A549 (cell line): ENCODE measurements at regions not wholly inside any gene's neighbourhood (a gene's known extent, or its start where the extent isn't known, plus 50 kb on each side); places are given as distances from the start of the nearest gene placed in this dataset.

Experiments
- ATAC-seq, 2 experiments: fragments of 200-7000 bp in 1 of 2; fragments of >200 bp in 1 of 2; cut with Nextera tagmentation in 1 of 2; cut with Tn5 transposase in 1 of 2; 3 replicates each; pipeline versions ENCODE4 v1.8.0 to v1.9.1; 2018 to 2020; ENCODE audit warnings: mild to moderate bottlenecking in 1 of 2, moderate library complexity in 1 of 2
- CTCF ChIA-PET: fragments of 300-600 bp; sonication (Branson Sonifier 250); formaldehyde crosslinking; extraction: SDS; loops from one replicate; lab custom pipeline; 2021; ENCODE audit warnings: antibody characterized with exemption, inconsistent platforms; lab: Yijun Ruan, JAX
- POLR2A ChIA-PET: fragments of 350-600 bp; formaldehyde crosslinking; extraction: SDS; loops from one replicate; lab custom pipeline; 2021; ENCODE audit warnings: antibody characterized with exemption, inconsistent platforms; lab: Yijun Ruan, JAX
- DNase-seq, 2 experiments: peaks; one replicate each; pipeline versions ENCODE4 v3.0.0 to v3.0.0-alpha.2; 2011 to 2016; ENCODE audit warnings: low read depth in 1 of 2, low spot score in 1 of 2
- FAIRE-seq: peaks from 2 replicates; lab custom pipeline; 2011; peaks lifted over from hg19 to GRCh38; lab: Jason Lieb, UNC
- H3K27ac ChIP-seq, 2 experiments: fragments of >200 bp; sonication (Bioruptor Twin); formaldehyde crosslinking; 3 replicates each; pipeline ENCODE4 v1.5.1; 2016 to 2017
- H3K4me1 ChIP-seq: fragments of >200 bp; sonication (Bioruptor Twin); formaldehyde crosslinking; 3 replicates; pipeline ENCODE4 v1.6.1; 2016
- H3K4me2 ChIP-seq: fragments of >200 bp; sonication (Bioruptor Twin); formaldehyde crosslinking; 3 replicates; pipeline ENCODE4 v1.6.1; 2016
- H3K4me3 ChIP-seq: fragments of >200 bp; sonication (Bioruptor Twin); formaldehyde crosslinking; 3 replicates; pipeline ENCODE4 v1.5.1; 2016
- H3K9me3 ChIP-seq: fragments of >200 bp; sonication (Bioruptor Twin); formaldehyde crosslinking; 3 replicates; pipeline ENCODE4 v1.6.1; 2016
- ATOH8 ChIP-seq: fragments of 250-450 bp; sonication (Bioruptor Pico); IDR thresholded peaks from 2 replicates; pipeline ENCODE4 v1.5.0; 2020; ENCODE audit warnings: low read depth, mild to moderate bottlenecking, moderate library complexity
- BCL3 ChIP-seq: fragments of >200 bp; sonication (Bioruptor Twin); formaldehyde crosslinking; IDR thresholded peaks from 3 replicates; pipeline ENCODE4 v1.6.1; 2016
- CBX2 ChIP-seq: fragments of 200-600 bp; sonication (generic); IDR thresholded peaks from 2 replicates; pipeline ENCODE4 v1.6.1; 2016; ENCODE audit warnings: low read depth, mild to moderate bottlenecking, borderline replicate concordance
- CBX8 ChIP-seq: fragments of 200-600 bp; sonication (generic); IDR thresholded peaks from 2 replicates; pipeline ENCODE4 v1.6.1; 2016
- CEBPB ChIP-seq, 2 experiments: fragments of >200 bp in 1 of 2; sonication (Bioruptor Twin) in 1 of 2; formaldehyde crosslinking in 1 of 2; IDR thresholded peaks; 2 replicates each; pipeline ENCODE4 v1.6.1; 2012 to 2016
- CHD4 ChIP-seq: fragments of 200-600 bp; sonication (generic); IDR thresholded peaks from 2 replicates; pipeline ENCODE4 v1.6.1; 2016; ENCODE audit warnings: antibody characterized with exemption, mild to moderate bottlenecking, borderline replicate concordance
- CTCF ChIP-seq: fragments of >200 bp; sonication (Bioruptor Twin); formaldehyde crosslinking; IDR thresholded peaks from 3 replicates; pipeline ENCODE4 v1.5.1; 2016
- EHF ChIP-seq: fragments of 250-450 bp; sonication (Bioruptor Pico); IDR thresholded peaks from 2 replicates; pipeline ENCODE4 v1.5.0; 2020; ENCODE audit warnings: mild to moderate bottlenecking
- ELK1 ChIP-seq: fragments of 150-350 bp; IDR thresholded peaks from 2 replicates; pipeline ENCODE4 v1.6.1; 2014; ENCODE audit warnings: low read depth, mild to moderate bottlenecking, low read length
- FOSB ChIP-seq: fragments of 250-450 bp; sonication (Bioruptor Pico); IDR thresholded peaks from 2 replicates; pipeline ENCODE4 v1.5.0; 2020; ENCODE audit warnings: mild to moderate bottlenecking, moderate library complexity
- FOXS1 ChIP-seq: fragments of 250-450 bp; sonication (Bioruptor Pico); IDR thresholded peaks from 2 replicates; pipeline ENCODE4 v1.5.0; 2020; ENCODE audit warnings: mild to moderate bottlenecking, moderate library complexity
- GATA3 ChIP-seq: IDR thresholded peaks from 2 replicates; pipeline ENCODE4 v1.6.1; 2012; ENCODE audit warnings: borderline replicate concordance
- HDAC2 ChIP-seq: fragments of 200-600 bp; sonication (generic); IDR thresholded peaks from 2 replicates; pipeline ENCODE4 v1.6.1; 2016
- HOXA7 ChIP-seq: fragments of 250-450 bp; sonication (Bioruptor Pico); IDR thresholded peaks from 2 replicates; pipeline ENCODE4 v1.5.0; 2020; ENCODE audit warnings: mild to moderate bottlenecking, moderate library complexity
- HOXB13 ChIP-seq: fragments of 250-450 bp; sonication (Bioruptor Pico); IDR thresholded peaks from 2 replicates; pipeline ENCODE4 v1.5.0; 2020; ENCODE audit warnings: low read depth, mild to moderate bottlenecking, moderate library complexity
- POLR2A ChIP-seq: IDR thresholded peaks from 2 replicates; pipeline ENCODE4 v1.6.1; 2012; ENCODE audit warnings: mild to moderate bottlenecking, low read length
- RFX5 ChIP-seq: fragments of 450-650 bp; IDR thresholded peaks from 2 replicates; pipeline ENCODE4 v1.7.1; 2014; ENCODE audit warnings: antibody characterized with exemption, mild to moderate bottlenecking, moderate library complexity
- TFCP2L1 ChIP-seq: fragments of 250-450 bp; sonication (Bioruptor Pico); IDR thresholded peaks from 2 replicates; pipeline ENCODE4 v1.5.0; 2021; ENCODE audit warnings: mild to moderate bottlenecking
- USF2 ChIP-seq: fragments of 450-650 bp; IDR thresholded peaks from 2 replicates; pipeline ENCODE4 v1.6.1; 2014; ENCODE audit warnings: antibody characterized with exemption
- ZC3H11A ChIP-seq: fragments of 450-650 bp; IDR thresholded peaks from 2 replicates; pipeline ENCODE4 v1.6.1; 2014; ENCODE audit warnings: antibody characterized with exemption, mild to moderate bottlenecking
- ZNF302 ChIP-seq: fragments of 250-450 bp; sonication (Bioruptor Pico); IDR thresholded peaks from 2 replicates; pipeline ENCODE4 v1.9.0; 2021; ENCODE audit warnings: inconsistent platforms, mild to moderate bottlenecking, moderate library complexity
- ZSCAN20 ChIP-seq: fragments of 250-450 bp; sonication (Bioruptor Pico); IDR thresholded peaks from 2 replicates; pipeline ENCODE4 v1.8.0; 2022; ENCODE audit warnings: mild to moderate bottlenecking, moderate library complexity
- WGBS: methylation state at CpG from one replicate; pipeline ENCODE4 v1.1.6; 2017; ENCODE audit errors: missing lambda C conversion rate; 5-methylcytosine and 5-hydroxymethylcytosine counted together

GRCh38 chr18:78494204-78495085 lies 485.2 kb upstream of the SALL3 start (continued):
- TF ChIP-seq TFCP2L1 (CRISPR knock-in tag) (no peak), HOXA7 (no peak), CBX8 (no peak), EHF (CRISPR knock-in tag) (no peak), HDAC2 (no peak)
- TF ChIP-seq, all 56 proteins: peak for 0

- no peak for TF ChIP-seq HOXB13 (CRISPR knock-in tag)
- TF ChIP-seq CHD4 = no peak
- no peak for TF ChIP-seq FOSB (CRISPR knock-in tag)
- TF ChIP-seq CTCF = no peak
- no peak for TF ChIP-seq BCL3
- no peak for TF ChIP-seq ZC3H11A
- TF ChIP-seq FOXS1 (CRISPR knock-in tag) = no peak
- no peak for TF ChIP-seq CEBPB (IDR thresholded peaks at IDR 0.05)
- TF ChIP-seq ZNF302 (CRISPR knock-in tag) = no peak
- TF ChIP-seq ATOH8 = no peak
- TF ChIP-seq GATA3 = no peak
- TF ChIP-seq RFX5 = no peak
- no peak for TF ChIP-seq CBX2
- TF ChIP-seq ELK1 = no peak
- no peak for TF ChIP-seq TFCP2L1 (CRISPR knock-in tag)
- no peak for TF ChIP-seq POLR2A
- TF ChIP-seq ZSCAN20 (CRISPR knock-in tag) = no peak
- TF ChIP-seq USF2 = no peak
- Histone ChIP-seq H3K4me2 (no peak overlapping the region), H3K9me3 (no peaks in the 10 kb centered on the region), H3K4me1 (no peaks in the 10 kb centered on the region), H3K4me3 (no peak overlapping the region), H3K27ac (no peak overlapping the region)
- FAIRE-seq (no peak), ATAC-seq (no peak), DNase-seq (no peak)
- ChIA-PET CTCF (no interaction called here), POLR2A (no interaction called here)
- 56% methylated on average over 4 of the region's 14 CpGs for WGBS
These were observed 484.1 kb upstream of the SALL3 start for GRCh38 chr18:78495550-78495949.
